ENCODE measurements at regions not wholly inside any gene's neighbourhood (a gene's known extent, or its start where the extent isn't known, plus 50 kb on each side); places are given as distances from the start of the nearest gene placed in this dataset.

GRCh38 chr7:155145477-155146255 lies 75.5 kb downstream of the HTR5A start:
- no peak for TF ChIP-seq POLR2AphosphoS5 (IDR thresholded peaks at IDR 0.05; ENCODE audit: low read depth, low read length)
- TF ChIP-seq FOXP2 (optimal IDR thresholded peaks at IDR 0.05; ENCODE audit: borderline replicate concordance, extremely low read depth, extremely low read length, insufficient read depth) = no peak
- TF ChIP-seq SIN3A (IDR thresholded peaks at IDR 0.05; ENCODE audit: borderline replicate concordance, insufficient read depth, low read length) = no peak
- no peak for TF ChIP-seq TAF1 (IDR thresholded peaks at IDR 0.05; ENCODE audit: borderline replicate concordance, insufficient read depth, low read length)
- no peak for TF ChIP-seq REST (IDR thresholded peaks at IDR 0.05; ENCODE audit: insufficient read depth in 1 of 2, low read depth in 2 of 2, low read length in 2 of 2)

GRCh38 chr7:155147172-155147571 lies 77.0 kb downstream of the HTR5A start:
- TF ChIP-seq TAF1 (IDR thresholded peaks at IDR 0.05; ENCODE audit: borderline replicate concordance, insufficient read depth, low read length) (no peak), REST (IDR thresholded peaks at IDR 0.05; ENCODE audit: insufficient read depth in 1 of 2, low read depth in 2 of 2, low read length in 2 of 2) (no peak), SIN3A (IDR thresholded peaks at IDR 0.05; ENCODE audit: borderline replicate concordance, insufficient read depth, low read length) (no peak), POLR2AphosphoS5 (IDR thresholded peaks at IDR 0.05; ENCODE audit: low read depth, low read length) (no peak), FOXP2 (optimal IDR thresholded peaks at IDR 0.05; ENCODE audit: borderline replicate concordance, extremely low read depth, extremely low read length, insufficient read depth) (no peak)

GRCh38 chr7:155147624-155148023 lies 77.5 kb downstream of the HTR5A start:
- TF ChIP-seq TAF1 (IDR thresholded peaks at IDR 0.05; ENCODE audit: borderline replicate concordance, insufficient read depth, low read length) = no peak
- TF ChIP-seq FOXP2 (optimal IDR thresholded peaks at IDR 0.05; ENCODE audit: borderline replicate concordance, extremely low read depth, extremely low read length, insufficient read depth) = no peak
- no peak for TF ChIP-seq SIN3A (IDR thresholded peaks at IDR 0.05; ENCODE audit: borderline replicate concordance, insufficient read depth, low read length)
- TF ChIP-seq REST (IDR thresholded peaks at IDR 0.05; ENCODE audit: insufficient read depth in 1 of 2, low read depth in 2 of 2, low read length in 2 of 2) = no peak
- TF ChIP-seq POLR2AphosphoS5 (IDR thresholded peaks at IDR 0.05; ENCODE audit: low read depth, low read length) = no peak

GRCh38 chr7:155153676-155154075 lies 83.6 kb downstream of the HTR5A start:
- TF ChIP-seq FOXP2 (optimal IDR thresholded peaks at IDR 0.05; ENCODE audit: borderline replicate concordance, extremely low read depth, extremely low read length, insufficient read depth) = no peak
- TF ChIP-seq REST (IDR thresholded peaks at IDR 0.05; ENCODE audit: insufficient read depth in 1 of 2, low read depth in 2 of 2, low read length in 2 of 2) = no peak
- no peak for TF ChIP-seq SIN3A (IDR thresholded peaks at IDR 0.05; ENCODE audit: borderline replicate concordance, insufficient read depth, low read length)
- TF ChIP-seq TAF1 (IDR thresholded peaks at IDR 0.05; ENCODE audit: borderline replicate concordance, insufficient read depth, low read length) = no peak
- no peak for TF ChIP-seq POLR2AphosphoS5 (IDR thresholded peaks at IDR 0.05; ENCODE audit: low read depth, low read length)

Measured in PFSK-1 (cell line).